Activated CD4-positive, alpha-beta memory T cell treated with anti-CD3 and anti-CD28 coated beads, Interleukin-2, amount 10 ng/mL, durations not matched to agents 7 days and 5 days (primary cell): ENCODE measurements at regions not wholly inside any gene's neighbourhood (a gene's known extent, or its start where the extent isn't known, plus 50 kb on each side); places are given as distances from the start of the nearest gene placed in this dataset.
"Not testable (repeated sequence)": the region's sequence is repeated elsewhere in the genome, so short reads cannot be mapped to it uniquely, and the experiment has no call there.

Experiments
- CTCF ChIA-PET: fragments of 350-600 bp; sonication (Branson Sonifier 250); formaldehyde crosslinking; loops from one replicate; lab custom pipeline; 2021; ENCODE audit warnings: antibody characterized with exemption, inconsistent platforms; lab: Charles Lee
- POLR2A ChIA-PET: fragments of 350-600 bp; sonication (Branson Sonifier 250); formaldehyde crosslinking; loops from one replicate; lab custom pipeline; 2021; ENCODE audit warnings: antibody characterized with exemption; lab: Charles Lee
- DNase-seq: peaks from one replicate; pipeline ENCODE4 v3.0.0-alpha.2; 2020
- H3K27ac Mint-ChIP-seq: one replicate; pipeline ENCODE4 v1.8.0; 2021; ENCODE audit warnings: mild to moderate bottlenecking, mixed read lengths
- H3K27me3 Mint-ChIP-seq: one replicate; pipeline ENCODE4 v1.8.0; 2021; ENCODE audit warnings: mixed read lengths
- H3K36me3 Mint-ChIP-seq: one replicate; pipeline ENCODE4 v1.8.0; 2021; ENCODE audit warnings: low read depth, mixed read lengths
- H3K4me1 Mint-ChIP-seq: one replicate; pipeline ENCODE4 v1.8.0; 2021; ENCODE audit warnings: mixed read lengths
- H3K4me3 Mint-ChIP-seq: one replicate; pipeline ENCODE4 v1.8.0; 2021; ENCODE audit warnings: mild to moderate bottlenecking, mixed read lengths
- H3K9me3 Mint-ChIP-seq: one replicate; pipeline ENCODE4 v1.8.0; 2021; ENCODE audit warnings: mixed read lengths

GRCh38 chr22:47302587-47302986, 540.1 kb downstream of the TBC1D22A start:
- POLR2A ChIA-PET, H3K27ac Mint-ChIP-seq: not testable (repeated sequence)

GRCh38 chr22:47301820-47302475, 539.5 kb downstream of the TBC1D22A start:
- no peaks in the 10 kb centered on the region for H3K9me3 Mint-ChIP-seq
- H3K27me3 Mint-ChIP-seq: no peaks in the 10 kb centered on the region
- no peak overlapping the region for H3K4me3 Mint-ChIP-seq
- ChIA-PET POLR2A (no interaction called here), CTCF (no interaction called here)
- no peaks in the 10 kb centered on the region for H3K4me1 Mint-ChIP-seq
- no peak overlapping the region for H3K27ac Mint-ChIP-seq
- H3K36me3 Mint-ChIP-seq: no peaks in the 10 kb centered on the region
- DNase-seq: no peak

More at GRCh38 chr22:47302587-47302986, 540.1 kb downstream of the TBC1D22A start:
- H3K4me1 Mint-ChIP-seq, H3K9me3 Mint-ChIP-seq, H3K27me3 Mint-ChIP-seq, DNase-seq, H3K36me3 Mint-ChIP-seq, CTCF ChIA-PET, H3K4me3 Mint-ChIP-seq: not testable (repeated sequence)

GRCh38 chr22:47300698-47301405, 538.4 kb downstream of the TBC1D22A start:
- ChIA-PET CTCF (no interaction called here), POLR2A (no interaction called here)
- Mint-ChIP-seq H3K4me3 (no peak overlapping the region), H3K4me1 (no peaks in the 10 kb centered on the region), H3K9me3 (no peaks in the 10 kb centered on the region), H3K27me3 (no peaks in the 10 kb centered on the region), H3K36me3 (no peaks in the 10 kb centered on the region), H3K27ac (no peak overlapping the region)
- DNase-seq: no peak

GRCh38 chr22:47299863-47300697, 537.6 kb downstream of the TBC1D22A start:
- H3K36me3 Mint-ChIP-seq: no peaks in the 10 kb centered on the region
- H3K9me3 Mint-ChIP-seq: no peaks in the 10 kb centered on the region
- POLR2A ChIA-PET: no interaction called here
- H3K27me3 Mint-ChIP-seq: no peaks in the 10 kb centered on the region
- no peak for DNase-seq
- H3K4me3 Mint-ChIP-seq: no peak overlapping the region
- H3K27ac Mint-ChIP-seq: no peak overlapping the region
- CTCF ChIA-PET: no interaction called here
- no peaks in the 10 kb centered on the region for H3K4me1 Mint-ChIP-seq

GRCh38 chr22:47299211-47299862, 536.9 kb downstream of the TBC1D22A start:
- Mint-ChIP-seq H3K27me3 (no peaks in the 10 kb centered on the region), H3K27ac (no peak overlapping the region), H3K36me3 (no peaks in the 10 kb centered on the region), H3K9me3 (no peaks in the 10 kb centered on the region), H3K4me1 (no peaks in the 10 kb centered on the region), H3K4me3 (no peak overlapping the region)
- CTCF ChIA-PET: no interaction called here
- DNase-seq: no peak
- POLR2A ChIA-PET: no interaction called here

GRCh38 chr22:47298017-47298785, 535.8 kb downstream of the TBC1D22A start:
- H3K9me3 Mint-ChIP-seq: no peaks in the 10 kb centered on the region
- H3K4me1 Mint-ChIP-seq: no peaks in the 10 kb centered on the region
- H3K36me3 Mint-ChIP-seq: no peaks in the 10 kb centered on the region
- ChIA-PET CTCF (no interaction called here), POLR2A (no interaction called here)
- no peak for DNase-seq
- H3K4me3 Mint-ChIP-seq: no peak overlapping the region
- H3K27ac Mint-ChIP-seq: no peak overlapping the region
- no peaks in the 10 kb centered on the region for H3K27me3 Mint-ChIP-seq

GRCh38 chr22:47297261-47298016, 535.0 kb downstream of the TBC1D22A start:
- no peaks in the 10 kb centered on the region for H3K9me3 Mint-ChIP-seq
- H3K4me3 Mint-ChIP-seq: no peak overlapping the region

GRCh38 chr22:47296405-47297260, 534.2 kb downstream of the TBC1D22A start:
- Mint-ChIP-seq H3K36me3 (no peaks in the 10 kb centered on the region), H3K9me3 (no peaks in the 10 kb centered on the region), H3K27ac (no peak overlapping the region), H3K27me3 (no peaks in the 10 kb centered on the region), H3K4me3 (no peak overlapping the region), H3K4me1 (no peaks in the 10 kb centered on the region)
- ChIA-PET POLR2A (no interaction called here), CTCF (no interaction called here)
- DNase-seq: no peak

More at GRCh38 chr22:47297261-47298016, 535.0 kb downstream of the TBC1D22A start:
- POLR2A ChIA-PET: no interaction called here
- no peaks in the 10 kb centered on the region for H3K27me3 Mint-ChIP-seq
- no peak for DNase-seq
- H3K27ac Mint-ChIP-seq: no peak overlapping the region
- H3K4me1 Mint-ChIP-seq: no peaks in the 10 kb centered on the region
- no peaks in the 10 kb centered on the region for H3K36me3 Mint-ChIP-seq
- CTCF ChIA-PET: no interaction called here

GRCh38 chr22:47295982-47296381, 533.5 kb downstream of the TBC1D22A start:
- Mint-ChIP-seq H3K36me3 (no peaks in the 10 kb centered on the region), H3K27me3 (no peaks in the 10 kb centered on the region), H3K4me1 (no peaks in the 10 kb centered on the region), H3K4me3 (no peak overlapping the region), H3K27ac (no peak overlapping the region), H3K9me3 (no peaks in the 10 kb centered on the region)
- DNase-seq: no peak
- CTCF ChIA-PET: no interaction called here
- POLR2A ChIA-PET: no interaction called here

- Mint-ChIP-seq H3K27me3 (no peaks in the 10 kb centered on the region), H3K27ac (no peak overlapping the region), H3K4me3 (no peak overlapping the region), H3K4me1 (no peaks in the 10 kb centered on the region), H3K9me3 (no peaks in the 10 kb centered on the region), H3K36me3 (no peaks in the 10 kb centered on the region)
- DNase-seq: no peak
- CTCF ChIA-PET: no interaction called here
- POLR2A ChIA-PET: no interaction called here
These were observed 532.9 kb downstream of the TBC1D22A start for GRCh38 chr22:47295226-47295901.

- ChIA-PET CTCF (no interaction called here), POLR2A (no interaction called here)
- Mint-ChIP-seq H3K36me3 (no peaks in the 10 kb centered on the region), H3K27ac (no peak overlapping the region), H3K9me3 (no peaks in the 10 kb centered on the region), H3K4me3 (no peak overlapping the region), H3K27me3 (no peaks in the 10 kb centered on the region), H3K4me1 (no peaks in the 10 kb centered on the region)
- DNase-seq: no peak
These were observed 532.1 kb downstream of the TBC1D22A start for GRCh38 chr22:47294576-47294975.
